ENCODE measurements at regions not wholly inside any gene's neighbourhood (a gene's known extent, or its start where the extent isn't known, plus 50 kb on each side); places are given as distances from the start of the nearest gene placed in this dataset.

GRCh38 chr3:22315925-22316324 is 564.9 kb upstream of the ZNF385D start:
- DNase-seq (ENCODE audit: low read depth in 3 of 3): no peak

GRCh38 chr3:22318325-22318724 is 567.3 kb upstream of the ZNF385D start:
- DNase-seq (ENCODE audit: low read depth in 3 of 3): no peak

- no peak for DNase-seq (ENCODE audit: low read depth in 3 of 3)
Measured at GRCh38 chr3:22319446-22319845, 568.4 kb upstream of the ZNF385D start.

- no peak for DNase-seq (ENCODE audit: low read depth in 3 of 3)
Measured at GRCh38 chr3:22322861-22323260, 571.9 kb upstream of the ZNF385D start.

GRCh38 chr3:22326305-22326704 is 575.3 kb upstream of the ZNF385D start:
- no peak for DNase-seq (ENCODE audit: low read depth in 3 of 3)

GRCh38 chr3:22334996-22335395 is 584.0 kb upstream of the ZNF385D start:
- DNase-seq (ENCODE audit: low read depth in 3 of 3): no peak

GRCh38 chr3:22349215-22349851 is 598.3 kb upstream of the ZNF385D start:
- no peak for DNase-seq (ENCODE audit: low read depth in 3 of 3)

- no peak for DNase-seq (ENCODE audit: low read depth in 3 of 3)
Measured at GRCh38 chr3:22351806-22352205, 600.8 kb upstream of the ZNF385D start.

- no peak for DNase-seq (ENCODE audit: low read depth in 3 of 3)
Measured at GRCh38 chr3:22353126-22353525, 602.1 kb upstream of the ZNF385D start.

- no peak for DNase-seq (ENCODE audit: low read depth in 3 of 3)
Measured at GRCh38 chr3:22358334-22358733, 607.3 kb upstream of the ZNF385D start.

- DNase-seq (ENCODE audit: low read depth in 3 of 3): no peak
Measured at GRCh38 chr3:22360164-22360563, 609.2 kb upstream of the ZNF385D start.

- DNase-seq (ENCODE audit: low read depth in 3 of 3): no peak
Measured at GRCh38 chr3:22360970-22361369, 610.0 kb upstream of the ZNF385D start.

GRCh38 chr3:22361521-22361920 is 610.5 kb upstream of the ZNF385D start:
- DNase-seq (ENCODE audit: low read depth in 3 of 3): no peak

GRCh38 chr3:22364851-22365250 is 613.8 kb upstream of the ZNF385D start:
- no peak for DNase-seq (ENCODE audit: low read depth in 3 of 3)

GRCh38 chr3:22366781-22367180 is 615.8 kb upstream of the ZNF385D start:
- no peak for DNase-seq (ENCODE audit: low read depth in 3 of 3)

GRCh38 chr3:22371036-22371435 is 620.0 kb upstream of the ZNF385D start:
- no peak for DNase-seq (ENCODE audit: low read depth in 3 of 3)

- no peak for DNase-seq (ENCODE audit: low read depth in 3 of 3)
Measured at GRCh38 chr3:22371607-22372291, 620.7 kb upstream of the ZNF385D start.

GRCh38 chr3:22372292-22373062 is 621.5 kb upstream of the ZNF385D start:
- no peak for DNase-seq (ENCODE audit: low read depth in 3 of 3)

GRCh38 chr3:22373182-22373581 is 622.2 kb upstream of the ZNF385D start:
- DNase-seq (ENCODE audit: low read depth in 3 of 3): no peak

- DNase-seq (ENCODE audit: low read depth in 3 of 3): no peak
Measured at GRCh38 chr3:22373827-22374226, 622.8 kb upstream of the ZNF385D start.

- DNase-seq (ENCODE audit: low read depth in 3 of 3): no peak
Measured at GRCh38 chr3:22377421-22377820, 626.4 kb upstream of the ZNF385D start.

- DNase-seq (ENCODE audit: low read depth in 3 of 3): no peak
Measured at GRCh38 chr3:22378869-22379268, 627.9 kb upstream of the ZNF385D start.

- DNase-seq (ENCODE audit: low read depth in 3 of 3): no peak
Measured at GRCh38 chr3:22380253-22380652, 629.2 kb upstream of the ZNF385D start.
